DND-41 (cell line): ENCODE measurements at regions not wholly inside any gene's neighbourhood (a gene's known extent, or its start where the extent isn't known, plus 50 kb on each side); places are given as distances from the start of the nearest gene placed in this dataset.

Source experiments
- ATAC-seq: fragments of 200-7000 bp; cut with Tn5 transposase; 3 replicates; pipeline ENCODE4 v1.9.1; 2021; ENCODE audit warnings: low read depth; ENCODE audit not compliant: insufficient read depth
- DNase-seq: peaks from one replicate; pipeline ENCODE4 v3.0.0-alpha.2; 2020
- H2AFZ ChIP-seq: 2 replicates; pipeline ENCODE4 v1.6.0; 2012; ENCODE audit warnings: low read depth, low read length
- H3K27ac ChIP-seq: 2 replicates; pipeline ENCODE4 v1.5.1; 2012; ENCODE audit warnings: low read length, inconsistent platforms
- H3K27me3 ChIP-seq: fragments of 200-600 bp; sonication (generic); 2 replicates; pipeline ENCODE4 v1.6.0; 2012; ENCODE audit warnings: low read length, mild to moderate bottlenecking, inconsistent platforms; ENCODE audit not compliant: insufficient read depth, poor library complexity
- H3K36me3 ChIP-seq: 2 replicates; pipeline ENCODE4 v1.5.1; 2012; ENCODE audit warnings: low read length, inconsistent platforms; ENCODE audit not compliant: insufficient read depth
- H3K4me1 ChIP-seq: 2 replicates; pipeline ENCODE4 v1.5.1; 2012; ENCODE audit warnings: mild to moderate bottlenecking, low read length; ENCODE audit not compliant: insufficient read depth
- H3K4me2 ChIP-seq: 2 replicates; pipeline ENCODE4 v1.6.0; 2012; ENCODE audit warnings: mild to moderate bottlenecking, moderate library complexity, low read length, inconsistent platforms; ENCODE audit not compliant: insufficient read depth
- H3K4me3 ChIP-seq, 2 experiments: fragments of 200-600 bp in 1 of 2; shearing (Covaris generic) in 1 of 2; 2 replicates each; pipeline ENCODE4 v1.5.1; 2012 to 2016; ENCODE audit warnings: inconsistent platforms in 2 of 2, low read length in 2 of 2, mild to moderate bottlenecking in 2 of 2, low read depth in 1 of 2, moderate library complexity in 1 of 2
- H3K79me2 ChIP-seq: 2 replicates; pipeline ENCODE4 v1.6.0; 2012; ENCODE audit warnings: low read length, inconsistent platforms; ENCODE audit not compliant: insufficient read depth
- H3K9ac ChIP-seq: 2 replicates; pipeline ENCODE4 v1.6.0; 2012; ENCODE audit warnings: low read depth, mild to moderate bottlenecking, inconsistent platforms, low read length, moderate library complexity
- H3K9me3 ChIP-seq: 2 replicates; pipeline ENCODE4 v1.5.1; 2012; ENCODE audit warnings: low read length, moderate library complexity, mild to moderate bottlenecking, inconsistent platforms; ENCODE audit not compliant: insufficient read depth, severe bottlenecking
- H4K20me1 ChIP-seq: 2 replicates; pipeline ENCODE4 v1.6.0; 2012; ENCODE audit warnings: low read length; ENCODE audit not compliant: insufficient read depth
- CTCF ChIP-seq: IDR thresholded peaks from 2 replicates; pipeline ENCODE4 v1.5.1; 2012; ENCODE audit warnings: borderline replicate concordance, low read length, moderate library complexity, mild to moderate bottlenecking; ENCODE audit not compliant: poor library complexity, severe bottlenecking; ENCODE audit errors: extremely low read depth
- EZH2 ChIP-seq: IDR thresholded peaks from 3 replicates; pipeline ENCODE4 v1.6.1; 2012; ENCODE audit warnings: borderline replicate concordance, low read depth, mild to moderate bottlenecking, moderate library complexity, low read length, inconsistent platforms; ENCODE audit not compliant: severe bottlenecking

GRCh38 chr1:239926184-239926583 is 165.5 kb upstream of the FMN2 start:
- DNase-seq: no peak
- Histone ChIP-seq H3K27me3 (no peaks in the 10 kb centered on the region), H3K27ac (no peak overlapping the region), H2AFZ (no peak overlapping the region), H3K79me2 (no peaks in the 10 kb centered on the region), H3K36me3 (no peaks in the 10 kb centered on the region), H3K4me3 (no peak overlapping the region), H4K20me1 (no peaks in the 10 kb centered on the region), H3K9me3 (peaks cover 4% of the 10 kb centered on the region), H3K9ac (no peak overlapping the region), H3K4me1 (no peaks in the 10 kb centered on the region), H3K4me2 (no peak overlapping the region)
- no peak for TF ChIP-seq CTCF
- TF ChIP-seq EZH2: no peak
- ATAC-seq: no peak

GRCh38 chr1:239929317-239929716 is 162.4 kb upstream of the FMN2 start:
- H3K4me1 ChIP-seq: no peaks in the 10 kb centered on the region
- no peak overlapping the region for H3K4me3 ChIP-seq
- H4K20me1 ChIP-seq: no peaks in the 10 kb centered on the region
- no peak overlapping the region for H3K27ac ChIP-seq
- no peaks in the 10 kb centered on the region for H3K27me3 ChIP-seq
- no peak overlapping the region for H2AFZ ChIP-seq
- no peaks in the 10 kb centered on the region for H3K79me2 ChIP-seq
- no peaks in the 10 kb centered on the region for H3K36me3 ChIP-seq
- ATAC-seq (no peak), DNase-seq (no peak)
- TF ChIP-seq EZH2 (no peak), CTCF (no peak)
- no peak overlapping the region for H3K9ac ChIP-seq
- H3K4me2 ChIP-seq: no peak overlapping the region
- H3K9me3 ChIP-seq: peaks cover 4% of the 10 kb centered on the region

GRCh38 chr1:239930686-239931262 is 160.9 kb upstream of the FMN2 start:
- Histone ChIP-seq H4K20me1 (no peaks in the 10 kb centered on the region), H3K4me1 (no peaks in the 10 kb centered on the region), H3K36me3 (no peaks in the 10 kb centered on the region), H3K9ac (no peak overlapping the region), H3K79me2 (no peaks in the 10 kb centered on the region), H3K4me2 (no peak overlapping the region), H3K27me3 (no peaks in the 10 kb centered on the region), H2AFZ (no peak overlapping the region), H3K4me3 (no peak overlapping the region), H3K27ac (no peak overlapping the region), H3K9me3 (no peaks in the 10 kb centered on the region)
- TF ChIP-seq EZH2: no peak
- TF ChIP-seq CTCF: no peak
- no peak for DNase-seq
- no peak for ATAC-seq

- H3K9me3 ChIP-seq: no peaks in the 10 kb centered on the region
- H3K4me3 ChIP-seq: no peak overlapping the region
- H3K27me3 ChIP-seq: no peaks in the 10 kb centered on the region
- no peaks in the 10 kb centered on the region for H4K20me1 ChIP-seq
- no peak overlapping the region for H3K27ac ChIP-seq
- H3K4me2 ChIP-seq: no peak overlapping the region
- H3K36me3 ChIP-seq: no peaks in the 10 kb centered on the region
- no peak for ATAC-seq
- H2AFZ ChIP-seq: no peak overlapping the region
- no peak for TF ChIP-seq CTCF
- no peak for TF ChIP-seq EZH2
- no peaks in the 10 kb centered on the region for H3K79me2 ChIP-seq
- no peaks in the 10 kb centered on the region for H3K4me1 ChIP-seq
- no peak overlapping the region for H3K9ac ChIP-seq
- no peak for DNase-seq
Observed at GRCh38 chr1:239931341-239931740, 160.3 kb upstream of the FMN2 start.
